SU-DHL-6 (cell line): ENCODE measurements at regions not wholly inside any gene's neighbourhood (a gene's known extent, or its start where the extent isn't known, plus 50 kb on each side); places are given as distances from the start of the nearest gene placed in this dataset.
"Not testable (repeated sequence)": the region's sequence is repeated elsewhere in the genome, so short reads cannot be mapped to it uniquely, and the experiment has no call there.

Source experiments
- H2AFZ ChIP-seq: fragments of 200-600 bp; sonication (generic); 2 replicates; pipeline ENCODE4 v1.6.1; 2014; ENCODE audit warnings: low read depth, mild to moderate bottlenecking, moderate library complexity, mixed read lengths, antibody characterized with exemption, low read length; ENCODE audit not compliant: severe bottlenecking
- H3F3A ChIP-seq: fragments of 200-600 bp; shearing (Covaris generic); 2 replicates; pipeline ENCODE4 v1.6.0; 2016; ENCODE audit warnings: antibody characterized with exemption, mild to moderate bottlenecking; ENCODE audit not compliant: insufficient read depth
- H3K27ac ChIP-seq: fragments of 200-600 bp; sonication (generic); 2 replicates; pipeline ENCODE4 v1.5.1; 2016; ENCODE audit warnings: low read depth, mild to moderate bottlenecking, low read length, moderate library complexity, mixed read lengths
- H3K27me3 ChIP-seq: fragments of 200-600 bp; sonication (generic), shearing (Covaris generic); 2 replicates; pipeline ENCODE4 v1.6.0; 2014; ENCODE audit warnings: mild to moderate bottlenecking, low read length
- H3K36me3 ChIP-seq: fragments of 200-600 bp; sonication (generic); 2 replicates; pipeline ENCODE4 v1.6.1; 2014; ENCODE audit warnings: mild to moderate bottlenecking, low read length, mixed read lengths
- H3K4me2 ChIP-seq: fragments of 300-600, 200-600 bp; shearing (Covaris generic), sonication (generic); 2 replicates; pipeline ENCODE4 v1.6.0; 2014; ENCODE audit warnings: low read length, low read depth, mild to moderate bottlenecking; ENCODE audit not compliant: poor library complexity, severe bottlenecking
- H3K4me3 ChIP-seq: fragments of 200-600 bp; sonication (generic); 2 replicates; pipeline ENCODE4 v1.5.1; 2014; ENCODE audit warnings: antibody characterized with exemption, low read length, mild to moderate bottlenecking, mixed read lengths; ENCODE audit not compliant: insufficient read depth, poor library complexity, severe bottlenecking
- H3K79me2 ChIP-seq: fragments of 200-600 bp; sonication (generic); 2 replicates; pipeline ENCODE4 v1.6.1; 2014; ENCODE audit warnings: mild to moderate bottlenecking, low read length, moderate library complexity; ENCODE audit not compliant: insufficient read depth
- H3K9ac ChIP-seq: fragments of 200-600 bp; sonication (generic); 2 replicates; pipeline ENCODE4 v1.7.0; 2014; ENCODE audit warnings: mild to moderate bottlenecking, low read length
- H3K9me2 ChIP-seq: fragments of 200-600 bp; sonication (generic); replicated peaks from 2 replicates; pipeline ENCODE4 v1.6.1; 2014; ENCODE audit warnings: low read length; ENCODE audit not compliant: insufficient read depth
- H3K9me3 ChIP-seq: fragments of 200-600 bp; sonication (generic); 2 replicates; pipeline ENCODE4 v1.6.1; 2014; ENCODE audit warnings: low read length, mixed read lengths; ENCODE audit not compliant: insufficient read depth
- H4K20me1 ChIP-seq: fragments of 200-600 bp; sonication (generic); 2 replicates; pipeline ENCODE4 v1.6.1; 2014; ENCODE audit warnings: low read depth, mild to moderate bottlenecking, antibody characterized with exemption, low read length, moderate library complexity, mixed read lengths
- EZH2phosphoT487 ChIP-seq: fragments of 200-600 bp; sonication (generic), shearing (Covaris generic); conservative IDR thresholded peaks from 2 replicates; pipeline ENCODE4 v1.6.1; 2018; ENCODE audit warnings: mild to moderate bottlenecking, antibody characterized with exemption, low read length, moderate library complexity, mixed read lengths
- TF ChIP-seq, protein P1 (sequence below): fragments of 200-600 bp; sonication (generic); IDR thresholded peaks from one replicate; pipeline ENCODE4 v1.5.1; 2017; ENCODE audit warnings: antibody characterized with exemption, mild to moderate bottlenecking, low read length, moderate library complexity; ENCODE audit not compliant: insufficient read depth, poor library complexity, severe bottlenecking

DNA sequence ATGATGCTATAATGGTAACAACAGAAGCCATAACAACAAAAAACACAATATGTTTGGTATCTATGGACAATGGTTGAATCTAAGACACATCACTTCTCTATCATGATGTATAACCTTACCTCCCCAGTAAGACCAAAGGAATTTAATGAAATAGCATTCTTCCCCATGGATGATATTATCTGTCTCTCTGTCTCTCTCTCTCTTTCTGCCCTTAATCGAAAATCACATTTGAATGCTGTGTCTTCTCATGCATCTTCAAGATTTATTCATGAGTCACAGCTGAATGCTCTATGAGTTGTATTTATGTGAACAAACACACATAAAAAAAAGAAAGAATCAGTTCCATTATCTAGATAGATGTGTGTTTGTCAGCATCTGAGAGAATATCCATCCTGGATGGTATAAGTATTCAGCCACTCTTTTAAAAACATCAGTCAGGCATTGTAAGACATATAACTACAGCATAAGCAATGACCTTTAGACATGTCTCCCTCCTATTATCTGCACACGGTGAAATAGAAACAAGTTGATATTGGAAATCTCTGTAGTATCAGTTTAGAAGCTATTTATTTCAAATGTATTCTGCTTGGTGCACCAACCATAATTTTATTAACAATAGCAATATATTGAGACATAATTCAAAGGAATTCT, 433.3 kb downstream of the TOX3 start:
- no peak overlapping the region for H3K4me2 ChIP-seq
- H2AFZ ChIP-seq = no peak overlapping the region
- H3K9ac ChIP-seq = no peak overlapping the region
- H3K27ac ChIP-seq = no peak overlapping the region
- H3F3A ChIP-seq = no peaks in the 10 kb centered on the region
- no peaks in the 10 kb centered on the region for H3K27me3 ChIP-seq
- H3K79me2 ChIP-seq = no peaks in the 10 kb centered on the region
- no peaks in the 10 kb centered on the region for H3K36me3 ChIP-seq
- no peak overlapping the region for H3K4me3 ChIP-seq
- H4K20me1 ChIP-seq = no peaks in the 10 kb centered on the region
- TF ChIP-seq EZH2phosphoT487 = no peak
- TF ChIP-seq, protein P1, sequence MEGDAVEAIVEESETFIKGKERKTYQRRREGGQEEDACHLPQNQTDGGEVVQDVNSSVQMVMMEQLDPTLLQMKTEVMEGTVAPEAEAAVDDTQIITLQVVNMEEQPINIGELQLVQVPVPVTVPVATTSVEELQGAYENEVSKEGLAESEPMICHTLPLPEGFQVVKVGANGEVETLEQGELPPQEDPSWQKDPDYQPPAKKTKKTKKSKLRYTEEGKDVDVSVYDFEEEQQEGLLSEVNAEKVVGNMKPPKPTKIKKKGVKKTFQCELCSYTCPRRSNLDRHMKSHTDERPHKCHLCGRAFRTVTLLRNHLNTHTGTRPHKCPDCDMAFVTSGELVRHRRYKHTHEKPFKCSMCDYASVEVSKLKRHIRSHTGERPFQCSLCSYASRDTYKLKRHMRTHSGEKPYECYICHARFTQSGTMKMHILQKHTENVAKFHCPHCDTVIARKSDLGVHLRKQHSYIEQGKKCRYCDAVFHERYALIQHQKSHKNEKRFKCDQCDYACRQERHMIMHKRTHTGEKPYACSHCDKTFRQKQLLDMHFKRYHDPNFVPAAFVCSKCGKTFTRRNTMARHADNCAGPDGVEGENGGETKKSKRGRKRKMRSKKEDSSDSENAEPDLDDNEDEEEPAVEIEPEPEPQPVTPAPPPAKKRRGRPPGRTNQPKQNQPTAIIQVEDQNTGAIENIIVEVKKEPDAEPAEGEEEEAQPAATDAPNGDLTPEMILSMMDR = no peak
- peaks cover 2% of the 10 kb centered on the region; the same call in 1 of the 2 replicates for H3K9me3 ChIP-seq
- no peaks in the 10 kb centered on the region for H3K9me2 ChIP-seq

DNA sequence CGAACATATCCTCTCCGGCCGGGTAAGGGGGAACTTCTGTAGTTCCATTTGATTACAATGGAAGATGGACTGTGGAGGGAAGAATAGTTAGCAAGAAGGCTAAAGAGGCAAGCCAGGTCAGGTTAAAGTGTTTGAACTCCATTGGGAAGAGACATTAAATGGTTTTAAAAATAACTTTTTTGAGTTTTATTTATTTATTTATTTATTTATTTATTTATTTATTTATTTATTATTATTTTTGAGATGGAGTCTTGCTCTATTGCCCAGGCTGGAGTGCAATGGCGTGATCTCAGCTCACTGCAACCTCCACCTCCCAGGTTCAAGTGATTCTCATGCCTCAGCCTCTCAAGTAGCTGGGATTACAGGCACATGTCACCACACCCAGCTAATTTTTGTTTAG, 441.9 kb downstream of the TOX3 start:
- H4K20me1 ChIP-seq, H3K27me3 ChIP-seq, H3F3A ChIP-seq, H3K27ac ChIP-seq, H3K4me2 ChIP-seq, H3K9me2 ChIP-seq, H3K36me3 ChIP-seq, H3K9ac ChIP-seq, H3K79me2 ChIP-seq, H3K9me3 ChIP-seq, H2AFZ ChIP-seq, H3K4me3 ChIP-seq: not testable (repeated sequence)

DNA sequence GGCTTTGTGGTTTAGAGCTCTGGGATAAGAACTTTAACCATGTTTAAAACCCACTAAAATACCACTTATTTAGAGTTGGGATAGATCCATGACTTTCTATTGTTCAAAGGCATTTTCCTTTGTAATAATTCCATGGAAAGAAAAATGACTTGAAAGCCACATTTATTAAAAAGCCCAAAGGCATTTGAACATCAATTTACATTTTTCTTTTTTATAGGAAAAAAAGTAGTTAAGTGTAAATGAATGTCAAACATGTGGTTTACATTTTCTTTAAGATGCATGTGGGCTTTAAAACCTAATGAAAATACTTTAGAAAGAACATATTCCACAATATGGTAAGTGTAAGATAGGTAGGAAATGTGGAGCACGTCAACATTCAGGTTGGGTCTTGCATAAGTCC, 443.2 kb downstream of the TOX3 start:
- Histone ChIP-seq H3F3A (no peaks in the 10 kb centered on the region), H2AFZ (no peak overlapping the region), H3K27me3 (no peaks in the 10 kb centered on the region), H3K9ac (no peak overlapping the region), H3K9me3 (no peaks in the 10 kb centered on the region), H3K4me3 (no peak overlapping the region), H3K36me3 (no peaks in the 10 kb centered on the region), H3K4me2 (no peak overlapping the region), H4K20me1 (no peaks in the 10 kb centered on the region), H3K27ac (no peak overlapping the region), H3K9me2 (no peaks in the 10 kb centered on the region), H3K79me2 (no peaks in the 10 kb centered on the region)
- TF ChIP-seq, protein P1 = no peak
- no peak for TF ChIP-seq EZH2phosphoT487

DNA sequence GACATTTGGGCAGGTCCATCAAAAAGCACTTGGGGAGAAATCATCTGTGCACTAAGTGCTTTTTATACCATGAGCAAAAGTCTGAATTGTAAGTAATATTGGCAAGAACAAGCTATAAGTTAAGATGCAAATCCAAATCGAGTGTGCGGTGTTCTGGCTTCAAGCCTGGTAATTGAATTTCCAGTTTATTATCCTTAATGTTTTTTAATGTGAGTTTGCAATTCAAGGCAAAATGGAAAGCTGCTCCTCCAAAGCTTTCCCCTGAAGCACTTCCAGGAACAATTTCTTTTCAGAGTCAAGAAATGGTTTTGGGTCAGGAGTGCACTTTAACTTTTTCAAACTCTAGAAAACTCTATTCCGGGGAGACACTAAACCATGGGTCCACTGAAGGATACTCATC, 445.7 kb downstream of the TOX3 start:
- no peaks in the 10 kb centered on the region for H3K79me2 ChIP-seq
- no peaks in the 10 kb centered on the region for H3K36me3 ChIP-seq
- TF ChIP-seq, protein P1 = no peak
- no peak for TF ChIP-seq EZH2phosphoT487
- no peak overlapping the region for H3K9ac ChIP-seq
- no peak overlapping the region for H3K27ac ChIP-seq
- H3K4me2 ChIP-seq = no peak overlapping the region
- H3K4me3 ChIP-seq = no peak overlapping the region
- no peaks in the 10 kb centered on the region for H3K9me2 ChIP-seq
- H3K9me3 ChIP-seq = no peaks in the 10 kb centered on the region
- H3K27me3 ChIP-seq = no peaks in the 10 kb centered on the region
- no peak overlapping the region for H2AFZ ChIP-seq
- H4K20me1 ChIP-seq = no peaks in the 10 kb centered on the region
- no peaks in the 10 kb centered on the region for H3F3A ChIP-seq
